ENCODE measurements at regions not wholly inside any gene's neighbourhood (a gene's known extent, or its start where the extent isn't known, plus 50 kb on each side); places are given as distances from the start of the nearest gene placed in this dataset.
"Not testable (repeated sequence)": the region's sequence is repeated elsewhere in the genome, so short reads cannot be mapped to it uniquely, and the experiment has no call there.

DNA sequence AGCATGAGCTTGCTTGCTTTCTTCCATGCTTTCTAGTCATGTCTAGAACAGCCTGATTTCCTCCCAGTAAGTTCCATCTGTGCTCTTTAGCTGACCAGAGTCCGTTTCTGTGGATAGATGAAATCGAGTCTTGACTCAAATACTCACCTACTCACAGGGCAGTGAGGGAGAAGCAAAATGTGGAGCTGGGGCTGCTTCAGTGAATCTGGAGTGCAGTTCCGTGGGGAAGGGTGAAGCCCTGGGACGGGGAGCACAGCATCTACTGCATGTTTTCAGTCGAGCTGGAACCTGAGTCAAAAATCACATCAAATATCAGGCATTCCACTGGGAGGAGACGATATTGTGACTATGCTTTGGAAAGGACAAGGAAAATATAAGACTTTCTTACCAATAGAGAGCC is 70.3 kb upstream of the PRMT8 start:
- no peak overlapping the region for H3K4me3 Mint-ChIP-seq
- H3K9me3 Mint-ChIP-seq: no peaks in the 10 kb centered on the region
- TF ChIP-seq, protein P1, sequence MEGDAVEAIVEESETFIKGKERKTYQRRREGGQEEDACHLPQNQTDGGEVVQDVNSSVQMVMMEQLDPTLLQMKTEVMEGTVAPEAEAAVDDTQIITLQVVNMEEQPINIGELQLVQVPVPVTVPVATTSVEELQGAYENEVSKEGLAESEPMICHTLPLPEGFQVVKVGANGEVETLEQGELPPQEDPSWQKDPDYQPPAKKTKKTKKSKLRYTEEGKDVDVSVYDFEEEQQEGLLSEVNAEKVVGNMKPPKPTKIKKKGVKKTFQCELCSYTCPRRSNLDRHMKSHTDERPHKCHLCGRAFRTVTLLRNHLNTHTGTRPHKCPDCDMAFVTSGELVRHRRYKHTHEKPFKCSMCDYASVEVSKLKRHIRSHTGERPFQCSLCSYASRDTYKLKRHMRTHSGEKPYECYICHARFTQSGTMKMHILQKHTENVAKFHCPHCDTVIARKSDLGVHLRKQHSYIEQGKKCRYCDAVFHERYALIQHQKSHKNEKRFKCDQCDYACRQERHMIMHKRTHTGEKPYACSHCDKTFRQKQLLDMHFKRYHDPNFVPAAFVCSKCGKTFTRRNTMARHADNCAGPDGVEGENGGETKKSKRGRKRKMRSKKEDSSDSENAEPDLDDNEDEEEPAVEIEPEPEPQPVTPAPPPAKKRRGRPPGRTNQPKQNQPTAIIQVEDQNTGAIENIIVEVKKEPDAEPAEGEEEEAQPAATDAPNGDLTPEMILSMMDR (IDR thresholded peaks at IDR 0.05): no peak
- H3K36me3 Mint-ChIP-seq (ENCODE audit: low read depth): no peaks in the 10 kb centered on the region
- H3K4me1 Mint-ChIP-seq (ENCODE audit: low read depth): no peaks in the 10 kb centered on the region
- H3K27ac Mint-ChIP-seq: no peak overlapping the region
- H3K27me3 Mint-ChIP-seq (ENCODE audit: insufficient read depth): peaks cover 17% of the 10 kb centered on the region
- no peak for DNase-seq

DNA sequence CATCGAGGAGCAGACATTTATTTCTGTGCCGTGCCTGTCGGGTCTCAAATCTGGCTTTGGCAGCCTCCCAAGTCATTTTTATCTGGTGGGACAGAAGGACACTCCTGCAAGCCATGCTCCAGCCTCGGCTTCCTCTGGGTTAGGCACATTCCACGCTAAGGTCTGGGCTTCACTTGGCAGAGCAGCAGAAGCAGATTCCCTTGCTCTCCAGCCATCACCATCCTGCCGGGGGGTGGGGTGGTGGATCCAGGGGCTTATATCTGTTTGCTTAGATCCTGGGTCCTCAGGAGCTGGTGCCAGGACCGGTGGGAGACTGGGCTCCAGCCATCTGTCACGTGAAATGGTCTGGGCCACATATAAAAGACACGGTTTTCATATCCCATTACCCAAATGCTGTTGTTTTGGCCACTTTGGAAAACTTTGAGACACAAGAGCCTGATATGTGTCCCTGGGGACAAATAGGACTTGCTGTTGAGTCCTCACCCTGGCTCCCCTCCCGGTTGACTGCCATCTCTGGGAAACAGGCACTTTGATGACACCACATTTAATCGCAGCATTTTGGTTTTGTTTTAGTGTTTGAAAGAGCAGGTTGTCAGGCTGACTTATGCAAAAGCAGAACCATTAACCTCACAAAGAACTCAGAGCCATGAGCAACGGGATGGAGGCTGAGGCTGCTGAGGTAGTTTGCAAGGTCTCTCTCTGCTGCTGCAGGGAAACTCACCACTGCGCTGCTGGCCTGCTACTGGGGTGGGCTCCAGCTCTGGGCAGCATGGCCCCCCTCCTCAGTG is 69.6 kb upstream of the PRMT8 start:
- TF ChIP-seq, protein P1 (IDR thresholded peaks at IDR 0.05): no peak
- Mint-ChIP-seq H3K9me3 (no peaks in the 10 kb centered on the region), H3K27me3 (ENCODE audit: insufficient read depth) (peaks cover 16% of the 10 kb centered on the region), H3K4me3 (no peak overlapping the region), H3K27ac (no peak overlapping the region), H3K36me3 (ENCODE audit: low read depth) (no peaks in the 10 kb centered on the region), H3K4me1 (ENCODE audit: low read depth) (no peaks in the 10 kb centered on the region)
- no peak for DNase-seq

DNA sequence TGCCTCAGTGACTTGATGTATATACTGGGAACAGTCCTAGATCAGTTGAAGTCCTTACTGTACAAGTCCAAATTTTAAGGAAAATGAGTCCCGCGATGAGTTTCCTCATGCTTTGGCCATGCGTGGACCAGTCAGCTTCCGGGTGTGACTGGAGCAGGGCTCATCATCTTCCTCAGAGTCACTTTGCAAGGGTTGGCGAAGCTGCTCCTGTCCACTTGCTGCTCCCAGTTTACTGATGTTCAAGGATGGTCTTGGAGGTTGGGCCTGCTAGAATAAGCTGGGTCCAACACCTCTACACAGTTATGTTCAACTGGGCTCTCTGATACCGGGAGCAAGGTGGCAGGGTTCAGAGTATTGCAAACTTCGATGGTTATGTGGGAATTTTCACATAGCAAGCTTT is 66.2 kb upstream of the PRMT8 start:
- H3K27ac Mint-ChIP-seq; H3K4me3 Mint-ChIP-seq; H3K4me1 Mint-ChIP-seq (ENCODE audit: low read depth); H3K36me3 Mint-ChIP-seq (ENCODE audit: low read depth); H3K9me3 Mint-ChIP-seq; DNase-seq: not testable (repeated sequence)
- H3K27me3 Mint-ChIP-seq (ENCODE audit: insufficient read depth): peaks cover 17% of the 10 kb centered on the region

DNA sequence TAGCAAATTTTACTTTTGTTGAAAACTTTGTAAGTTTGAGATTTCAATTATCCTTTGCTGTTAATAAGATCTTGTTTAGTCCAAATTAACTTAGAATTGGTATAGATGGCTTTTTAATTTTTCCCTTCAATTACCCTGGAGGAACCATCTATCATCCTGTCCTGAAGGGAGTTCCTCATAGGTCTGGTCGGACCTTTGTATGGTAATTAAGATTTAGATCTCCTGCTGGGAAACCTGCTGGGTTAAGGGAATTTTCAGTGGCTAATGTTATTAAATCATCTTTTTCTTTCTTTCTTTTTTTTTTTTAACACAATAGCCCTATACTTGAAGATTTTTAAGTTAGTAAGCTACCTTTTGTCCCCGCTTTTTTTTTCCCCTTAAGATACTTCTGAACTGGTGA is 63.0 kb upstream of the PRMT8 start:
- H3K27ac Mint-ChIP-seq: no peak overlapping the region
- no peak overlapping the region for H3K4me3 Mint-ChIP-seq
- no peak for DNase-seq
- H3K4me1 Mint-ChIP-seq (ENCODE audit: low read depth): peaks cover 19% of the 10 kb centered on the region
- H3K27me3 Mint-ChIP-seq (ENCODE audit: insufficient read depth): peaks cover 16% of the 10 kb centered on the region
- H3K9me3 Mint-ChIP-seq: no peaks in the 10 kb centered on the region
- H3K36me3 Mint-ChIP-seq (ENCODE audit: low read depth): no peaks in the 10 kb centered on the region
- TF ChIP-seq, protein P1 (IDR thresholded peaks at IDR 0.05): no peak

DNA sequence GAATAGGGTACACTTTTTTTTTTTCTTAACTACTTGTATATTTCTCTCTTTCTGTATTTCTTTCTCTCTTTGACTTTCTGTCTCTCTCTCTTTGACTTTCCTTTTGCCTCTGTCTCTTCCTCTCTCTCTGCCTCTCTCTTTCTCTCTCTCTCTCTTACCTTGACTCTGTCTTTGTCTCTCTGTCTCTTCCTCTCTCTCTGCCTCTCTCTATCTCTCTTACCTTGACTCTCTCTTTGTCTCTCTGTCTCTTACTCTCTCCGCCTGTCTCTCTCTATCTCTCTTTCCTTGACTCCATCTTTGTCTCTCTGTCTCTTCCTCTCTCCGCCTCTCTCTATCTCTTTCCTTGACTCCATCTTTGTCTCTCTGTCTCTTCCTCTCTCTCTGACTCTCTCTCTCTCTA is 62.4 kb upstream of the PRMT8 start:
- Mint-ChIP-seq H3K4me1 (ENCODE audit: low read depth) (peaks cover 19% of the 10 kb centered on the region), H3K4me3 (no peak overlapping the region), H3K27ac (no peak overlapping the region), H3K36me3 (ENCODE audit: low read depth) (no peaks in the 10 kb centered on the region), H3K9me3 (no peaks in the 10 kb centered on the region), H3K27me3 (ENCODE audit: insufficient read depth) (peaks cover 16% of the 10 kb centered on the region)
- TF ChIP-seq, protein P1 (IDR thresholded peaks at IDR 0.05): no peak
- DNase-seq: no peak

DNA sequence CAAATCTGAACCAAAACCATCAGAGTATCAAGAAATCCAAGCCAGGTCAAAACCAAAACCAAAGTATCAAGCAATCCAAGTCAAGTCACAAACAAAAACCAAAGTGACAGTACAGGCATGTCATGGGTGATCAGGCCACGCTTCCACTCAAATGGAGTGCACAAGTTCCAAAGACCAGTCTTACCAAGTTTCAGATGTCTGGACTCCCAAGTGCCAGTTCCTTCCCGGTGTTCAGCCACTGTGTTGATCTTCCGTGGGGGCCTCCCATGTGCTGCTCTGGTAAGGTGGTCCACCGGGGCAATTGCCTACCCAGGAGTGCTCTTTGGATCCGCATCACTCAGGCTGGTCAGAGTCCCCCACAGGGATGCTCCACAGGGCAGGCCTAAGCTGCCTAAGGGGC is 61.5 kb upstream of the PRMT8 start:
- H3K27ac Mint-ChIP-seq: not testable (repeated sequence)
- peaks cover 17% of the 10 kb centered on the region for H3K27me3 Mint-ChIP-seq (ENCODE audit: insufficient read depth)

More for the DNA sequence above, 61.5 kb upstream of the PRMT8 start:
- H3K4me3 Mint-ChIP-seq; DNase-seq; H3K9me3 Mint-ChIP-seq; H3K36me3 Mint-ChIP-seq (ENCODE audit: low read depth): not testable (repeated sequence)
- H3K4me1 Mint-ChIP-seq (ENCODE audit: low read depth): peaks cover 19% of the 10 kb centered on the region

Measured in HFFc6 (cell line).